OCI-LY7 (cell line): ENCODE measurements at regions not wholly inside any gene's neighbourhood (a gene's known extent, or its start where the extent isn't known, plus 50 kb on each side); places are given as distances from the start of the nearest gene placed in this dataset.

ENCODE experiments used
- CTCF ChIP-seq: fragments of 200-600 bp; sonication (generic); conservative IDR thresholded peaks from 2 replicates; pipeline ENCODE4 v1.5.1; 2014; ENCODE audit warnings: mild to moderate bottlenecking, antibody characterized with exemption, low read length, moderate library complexity, mixed read lengths
- EZH2phosphoT487 ChIP-seq: fragments of 200-600 bp; sonication (generic); IDR thresholded peaks from 2 replicates; pipeline ENCODE4 v1.6.1; 2018; ENCODE audit warnings: low read depth, borderline replicate concordance, mild to moderate bottlenecking, mixed run types, antibody characterized with exemption, low read length, moderate library complexity, mixed read lengths

- TF ChIP-seq CTCF (no peak), EZH2phosphoT487 (no peak)
Measured at GRCh38 chr22:47288680-47289079, 526.2 kb downstream of the TBC1D22A start.
